ENCODE measurements at regions not wholly inside any gene's neighbourhood (a gene's known extent, or its start where the extent isn't known, plus 50 kb on each side); places are given as distances from the start of the nearest gene placed in this dataset.
"Not testable (repeated sequence)": the region's sequence is repeated elsewhere in the genome, so short reads cannot be mapped to it uniquely, and the experiment has no call there.

GRCh38 chr3:87489892-87490291, 213.5 kb upstream of the POU1F1 start:
- peaks cover 3% of the 10 kb centered on the region for H3K27me3 Mint-ChIP-seq (ENCODE audit: insufficient read depth, unreplicated experiment)
- H3K36me3 ChIP-seq (ENCODE audit: control insufficient read depth, insufficient read depth, low read length), result no peaks in the 10 kb centered on the region
- H3K27ac Mint-ChIP-seq (ENCODE audit: unreplicated experiment), result no peak overlapping the region
- DNase-seq, result no peak
- H3K4me3 ChIP-seq (ENCODE audit: low read depth, low read length), result no peak overlapping the region
- ChIA-PET POLR2A (no interaction called here), CTCF (no interaction called here)
- intact Hi-C loops (cut with micrococcal nuclease; ENCODE audit: unreplicated experiment), result no loop called here
- H3K27me3 ChIP-seq (replicated peaks; ENCODE audit: control insufficient read depth, insufficient read depth, low read length), result no peaks in the 10 kb centered on the region
- H3K36me3 Mint-ChIP-seq (ENCODE audit: insufficient read depth, unreplicated experiment), result no peaks in the 10 kb centered on the region
- H3K4me1 Mint-ChIP-seq (ENCODE audit: low read depth, unreplicated experiment), result no peaks in the 10 kb centered on the region
- no peaks in the 10 kb centered on the region for H3K4me1 ChIP-seq
- no peak overlapping the region for H3K4me3 Mint-ChIP-seq (ENCODE audit: unreplicated experiment)
- no TSS peak for BruUV-seq (replicated peaks)
- no peaks in the 10 kb centered on the region for H3K9me3 ChIP-seq
- no peak for TF ChIP-seq CTCF (IDR thresholded peaks at IDR 0.05; ENCODE audit: insufficient read depth in 1 of 2, low read depth in 1 of 2, low read length in 1 of 2, severe bottlenecking in 1 of 2, unreplicated experiment in 1 of 2)
- H3K9me3 Mint-ChIP-seq (ENCODE audit: unreplicated experiment), result no peaks in the 10 kb centered on the region

- ChIA-PET CTCF (no interaction called here), POLR2A (no interaction called here)
- intact Hi-C loops (cut with micrococcal nuclease; ENCODE audit: unreplicated experiment), result no loop called here
- TF ChIP-seq CTCF (IDR thresholded peaks at IDR 0.05; ENCODE audit: insufficient read depth in 1 of 2, low read depth in 1 of 2, low read length in 1 of 2, severe bottlenecking in 1 of 2, unreplicated experiment in 1 of 2), result no peak
- Histone ChIP-seq H3K4me1 (no peaks in the 10 kb centered on the region), H3K4me3 (ENCODE audit: low read depth, low read length) (no peak overlapping the region), H3K36me3 (ENCODE audit: control insufficient read depth, insufficient read depth, low read length) (no peaks in the 10 kb centered on the region), H3K9me3 (no peaks in the 10 kb centered on the region), H3K27me3 (replicated peaks; ENCODE audit: control insufficient read depth, insufficient read depth, low read length) (no peaks in the 10 kb centered on the region)
- Mint-ChIP-seq H3K4me3 (ENCODE audit: unreplicated experiment) (no peak overlapping the region), H3K9me3 (ENCODE audit: unreplicated experiment) (no peaks in the 10 kb centered on the region), H3K27ac (ENCODE audit: unreplicated experiment) (no peak overlapping the region), H3K4me1 (ENCODE audit: low read depth, unreplicated experiment) (no peaks in the 10 kb centered on the region), H3K36me3 (ENCODE audit: insufficient read depth, unreplicated experiment) (no peaks in the 10 kb centered on the region), H3K27me3 (ENCODE audit: insufficient read depth, unreplicated experiment) (peaks cover under 1% of the 10 kb centered on the region)
- BruUV-seq (replicated peaks), result no TSS peak
- DNase-seq, result no peak
These were observed 212.4 kb upstream of the POU1F1 start for GRCh38 chr3:87488765-87489164.

DNA sequence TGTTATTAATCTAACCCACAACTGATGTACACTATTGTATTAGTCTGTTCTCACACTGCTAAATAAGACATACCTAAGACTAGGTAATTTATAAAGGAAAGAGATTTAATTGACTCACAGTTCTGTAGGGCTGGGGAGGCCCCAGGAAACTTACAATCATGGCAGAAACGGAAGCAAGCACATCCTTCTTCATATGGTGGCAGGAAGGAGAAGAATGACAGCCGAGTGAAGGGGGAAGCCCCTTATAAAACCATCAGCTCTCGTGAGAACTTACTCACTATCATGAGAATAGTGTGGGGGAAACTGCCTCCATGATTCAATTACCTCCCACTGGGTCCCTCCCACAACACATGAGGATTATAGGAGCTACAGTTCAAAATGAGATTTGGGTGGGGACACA, 210.3 kb upstream of the POU1F1 start:
- CTCF ChIA-PET; H3K27ac Mint-ChIP-seq (ENCODE audit: unreplicated experiment); BruUV-seq (replicated peaks); H3K9me3 ChIP-seq; H3K36me3 ChIP-seq (ENCODE audit: control insufficient read depth, insufficient read depth, low read length); H3K9me3 Mint-ChIP-seq (ENCODE audit: unreplicated experiment); DNase-seq; H3K27me3 ChIP-seq (replicated peaks; ENCODE audit: control insufficient read depth, insufficient read depth, low read length); H3K27me3 Mint-ChIP-seq (ENCODE audit: insufficient read depth, unreplicated experiment); intact Hi-C loops (cut with micrococcal nuclease; ENCODE audit: unreplicated experiment); H3K4me1 ChIP-seq; H3K4me3 ChIP-seq (ENCODE audit: low read depth, low read length); H3K4me1 Mint-ChIP-seq (ENCODE audit: low read depth, unreplicated experiment); H3K36me3 Mint-ChIP-seq (ENCODE audit: insufficient read depth, unreplicated experiment); POLR2A ChIA-PET; H3K4me3 Mint-ChIP-seq (ENCODE audit: unreplicated experiment): not testable (repeated sequence)

DNA sequence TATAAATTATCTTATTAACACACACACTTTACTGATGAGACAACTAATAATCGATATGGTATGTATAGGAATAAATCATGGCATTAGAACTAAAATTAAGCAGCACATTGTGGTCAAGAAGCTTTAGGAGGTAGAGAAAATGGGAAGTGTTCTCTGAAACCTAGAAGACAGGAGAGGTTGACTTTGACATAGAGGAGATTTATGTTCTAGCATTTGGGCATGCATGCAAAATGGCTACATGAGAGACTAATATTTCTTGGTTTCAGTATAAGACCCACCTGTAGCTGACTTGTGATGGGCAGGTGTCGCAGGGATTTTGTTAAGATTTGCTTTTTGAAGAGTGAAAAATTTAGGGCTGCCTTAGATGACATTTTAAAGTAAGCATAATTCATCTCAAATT, 209.7 kb upstream of the POU1F1 start:
- H3K36me3 ChIP-seq (ENCODE audit: control insufficient read depth, insufficient read depth, low read length), result no peaks in the 10 kb centered on the region
- no peaks in the 10 kb centered on the region for H3K27me3 ChIP-seq (replicated peaks; ENCODE audit: control insufficient read depth, insufficient read depth, low read length)
- Mint-ChIP-seq H3K9me3 (ENCODE audit: unreplicated experiment) (no peaks in the 10 kb centered on the region), H3K36me3 (ENCODE audit: insufficient read depth, unreplicated experiment) (no peaks in the 10 kb centered on the region), H3K4me1 (ENCODE audit: low read depth, unreplicated experiment) (no peaks in the 10 kb centered on the region), H3K27ac (ENCODE audit: unreplicated experiment) (no peak overlapping the region), H3K4me3 (ENCODE audit: unreplicated experiment) (no peak overlapping the region), H3K27me3 (ENCODE audit: insufficient read depth, unreplicated experiment) (no peaks in the 10 kb centered on the region)
- no peak for TF ChIP-seq CTCF (IDR thresholded peaks at IDR 0.05; ENCODE audit: insufficient read depth in 1 of 2, low read depth in 1 of 2, low read length in 1 of 2, severe bottlenecking in 1 of 2, unreplicated experiment in 1 of 2)
- CTCF ChIA-PET, result no interaction called here
- intact Hi-C loops (cut with micrococcal nuclease; ENCODE audit: unreplicated experiment), result no loop called here
- DNase-seq, result no peak
- H3K9me3 ChIP-seq, result no peaks in the 10 kb centered on the region
- no TSS peak for BruUV-seq (replicated peaks)
- H3K4me3 ChIP-seq (ENCODE audit: low read depth, low read length), result no peak overlapping the region
- no peaks in the 10 kb centered on the region for H3K4me1 ChIP-seq
- POLR2A ChIA-PET, result no interaction called here

Data from Caco-2 (cell line).